ENCODE measurements at regions not wholly inside any gene's neighbourhood (a gene's known extent, or its start where the extent isn't known, plus 50 kb on each side); places are given as distances from the start of the nearest gene placed in this dataset.

DNA sequence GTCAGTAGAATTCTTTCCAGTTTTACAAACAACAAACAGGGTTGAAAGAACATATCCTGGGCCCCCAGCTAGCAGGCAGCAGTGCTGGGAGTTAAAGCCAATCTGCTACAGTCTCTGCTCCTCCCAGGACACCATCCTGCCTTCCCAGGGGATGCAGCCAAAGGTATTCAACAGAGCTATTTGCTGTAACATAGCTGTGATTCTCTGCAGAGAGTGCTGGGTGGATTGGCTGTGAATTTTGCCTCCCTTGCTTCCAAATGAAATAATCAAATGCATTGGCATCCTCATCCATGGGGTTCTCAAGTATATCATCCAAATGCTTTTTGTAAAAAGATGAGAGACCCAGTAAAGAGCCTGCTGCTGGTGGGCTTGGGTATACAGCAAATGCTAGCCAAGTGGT, 124.3 kb downstream of the NPIPB5 start:
- TF ChIP-seq POLR2AphosphoS5 (IDR thresholded peaks at IDR 0.05; ENCODE audit: low read depth, low read length) (no peak), TAF1 (IDR thresholded peaks at IDR 0.05; ENCODE audit: borderline replicate concordance, insufficient read depth, low read length) (no peak), SIN3A (IDR thresholded peaks at IDR 0.05; ENCODE audit: borderline replicate concordance, insufficient read depth, low read length) (no peak), FOXP2 (optimal IDR thresholded peaks at IDR 0.05; ENCODE audit: borderline replicate concordance, extremely low read depth, extremely low read length, insufficient read depth) (no peak)
- TF ChIP-seq, protein P1, sequence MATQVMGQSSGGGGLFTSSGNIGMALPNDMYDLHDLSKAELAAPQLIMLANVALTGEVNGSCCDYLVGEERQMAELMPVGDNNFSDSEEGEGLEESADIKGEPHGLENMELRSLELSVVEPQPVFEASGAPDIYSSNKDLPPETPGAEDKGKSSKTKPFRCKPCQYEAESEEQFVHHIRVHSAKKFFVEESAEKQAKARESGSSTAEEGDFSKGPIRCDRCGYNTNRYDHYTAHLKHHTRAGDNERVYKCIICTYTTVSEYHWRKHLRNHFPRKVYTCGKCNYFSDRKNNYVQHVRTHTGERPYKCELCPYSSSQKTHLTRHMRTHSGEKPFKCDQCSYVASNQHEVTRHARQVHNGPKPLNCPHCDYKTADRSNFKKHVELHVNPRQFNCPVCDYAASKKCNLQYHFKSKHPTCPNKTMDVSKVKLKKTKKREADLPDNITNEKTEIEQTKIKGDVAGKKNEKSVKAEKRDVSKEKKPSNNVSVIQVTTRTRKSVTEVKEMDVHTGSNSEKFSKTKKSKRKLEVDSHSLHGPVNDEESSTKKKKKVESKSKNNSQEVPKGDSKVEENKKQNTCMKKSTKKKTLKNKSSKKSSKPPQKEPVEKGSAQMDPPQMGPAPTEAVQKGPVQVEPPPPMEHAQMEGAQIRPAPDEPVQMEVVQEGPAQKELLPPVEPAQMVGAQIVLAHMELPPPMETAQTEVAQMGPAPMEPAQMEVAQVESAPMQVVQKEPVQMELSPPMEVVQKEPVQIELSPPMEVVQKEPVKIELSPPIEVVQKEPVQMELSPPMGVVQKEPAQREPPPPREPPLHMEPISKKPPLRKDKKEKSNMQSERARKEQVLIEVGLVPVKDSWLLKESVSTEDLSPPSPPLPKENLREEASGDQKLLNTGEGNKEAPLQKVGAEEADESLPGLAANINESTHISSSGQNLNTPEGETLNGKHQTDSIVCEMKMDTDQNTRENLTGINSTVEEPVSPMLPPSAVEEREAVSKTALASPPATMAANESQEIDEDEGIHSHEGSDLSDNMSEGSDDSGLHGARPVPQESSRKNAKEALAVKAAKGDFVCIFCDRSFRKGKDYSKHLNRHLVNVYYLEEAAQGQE (IDR thresholded peaks at IDR 0.05; ENCODE audit: insufficient read depth in 1 of 2, low read depth in 2 of 2, low read length in 2 of 2), result no peak

DNA sequence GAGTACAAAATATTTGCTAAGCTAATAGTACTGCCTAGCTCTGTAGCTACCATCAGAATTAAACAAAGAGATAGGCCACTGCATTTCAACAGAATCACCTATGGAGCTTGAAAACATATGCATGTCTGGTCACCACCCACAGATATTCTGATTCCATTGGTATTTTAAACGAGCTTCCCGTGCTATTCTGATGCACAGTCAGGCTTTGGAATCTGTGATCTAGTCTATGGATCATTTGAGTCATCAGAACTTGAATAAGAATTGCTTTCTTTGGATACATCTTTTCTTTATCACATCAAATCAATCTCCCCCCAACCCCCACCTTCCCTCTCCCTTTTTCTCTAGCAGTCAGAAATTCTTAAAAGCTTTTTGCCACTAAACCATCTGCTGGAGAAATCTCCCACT, 124.7 kb downstream of the NPIPB5 start:
- TF ChIP-seq POLR2AphosphoS5 (IDR thresholded peaks at IDR 0.05; ENCODE audit: low read depth, low read length), result no peak
- no peak for TF ChIP-seq SIN3A (IDR thresholded peaks at IDR 0.05; ENCODE audit: borderline replicate concordance, insufficient read depth, low read length)
- TF ChIP-seq, protein P1 (IDR thresholded peaks at IDR 0.05; ENCODE audit: insufficient read depth in 1 of 2, low read depth in 2 of 2, low read length in 2 of 2), result no peak
- TF ChIP-seq TAF1 (IDR thresholded peaks at IDR 0.05; ENCODE audit: borderline replicate concordance, insufficient read depth, low read length), result no peak
- no peak for TF ChIP-seq FOXP2 (optimal IDR thresholded peaks at IDR 0.05; ENCODE audit: borderline replicate concordance, extremely low read depth, extremely low read length, insufficient read depth)

DNA sequence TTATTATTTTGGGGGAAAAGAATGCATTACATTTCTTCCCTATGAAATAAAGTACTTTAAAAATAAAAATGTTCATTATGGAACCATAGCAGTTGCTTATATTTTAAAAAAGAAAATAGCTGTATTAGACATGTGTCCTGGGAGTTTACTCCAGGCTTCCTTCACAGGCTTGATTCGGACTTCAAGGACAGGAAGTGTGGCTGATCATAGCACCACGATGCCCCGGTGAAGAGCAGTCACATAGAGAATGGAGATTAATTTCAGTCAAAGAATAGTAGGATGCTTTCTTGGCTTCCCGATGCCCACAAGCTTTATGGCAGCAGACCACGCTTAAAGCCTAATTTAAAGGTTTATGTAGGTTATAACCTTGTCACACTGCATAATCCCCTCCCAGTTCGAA, 125.1 kb downstream of the NPIPB5 start:
- TF ChIP-seq, protein P1 (IDR thresholded peaks at IDR 0.05; ENCODE audit: insufficient read depth in 1 of 2, low read depth in 2 of 2, low read length in 2 of 2), result no peak
- TF ChIP-seq POLR2AphosphoS5 (IDR thresholded peaks at IDR 0.05; ENCODE audit: low read depth, low read length), result no peak
- TF ChIP-seq TAF1 (IDR thresholded peaks at IDR 0.05; ENCODE audit: borderline replicate concordance, insufficient read depth, low read length), result no peak
- TF ChIP-seq FOXP2 (optimal IDR thresholded peaks at IDR 0.05; ENCODE audit: borderline replicate concordance, extremely low read depth, extremely low read length, insufficient read depth), result no peak

DNA sequence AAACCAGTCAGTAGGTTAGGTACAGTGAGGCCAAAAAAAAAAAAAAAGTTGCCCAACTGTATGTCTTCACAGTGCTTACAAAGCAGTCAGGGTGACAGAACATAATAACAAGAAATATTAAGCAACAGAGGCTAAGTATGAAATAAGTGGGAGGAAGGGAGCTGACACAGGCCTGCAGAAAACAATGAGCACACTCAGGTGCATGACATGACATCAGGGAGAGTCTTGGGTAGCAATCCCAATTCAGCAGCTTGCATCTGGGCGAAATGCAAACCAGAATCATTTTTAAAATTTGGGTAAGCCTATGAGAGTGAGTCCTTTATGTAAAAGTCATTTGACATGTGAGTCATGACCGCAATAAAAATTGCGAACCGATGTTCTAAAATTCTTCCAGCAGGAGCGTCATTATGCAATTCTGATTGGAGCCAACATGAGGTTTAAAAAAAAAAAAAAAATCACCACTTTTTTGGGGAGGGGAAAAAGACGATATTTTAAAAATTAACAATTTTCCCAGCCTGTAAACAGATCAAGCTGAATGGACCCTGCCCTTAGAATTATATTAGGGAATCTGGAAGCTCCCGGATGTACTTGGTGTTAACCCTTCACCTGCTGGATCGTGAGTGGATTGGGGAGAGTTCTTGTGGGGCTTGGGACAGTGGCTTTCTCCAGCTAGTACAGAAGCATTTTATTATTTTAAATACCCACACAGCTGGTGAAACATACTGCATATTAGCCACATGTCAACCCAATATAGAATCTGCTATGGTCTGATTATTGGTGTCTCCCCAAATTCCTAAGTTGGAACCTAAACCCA, 127.9 kb downstream of the NPIPB5 start:
- TF ChIP-seq POLR2AphosphoS5 (IDR thresholded peaks at IDR 0.05; ENCODE audit: low read depth, low read length) (no peak), FOXP2 (optimal IDR thresholded peaks at IDR 0.05; ENCODE audit: borderline replicate concordance, extremely low read depth, extremely low read length, insufficient read depth) (no peak), SIN3A (IDR thresholded peaks at IDR 0.05; ENCODE audit: borderline replicate concordance, insufficient read depth, low read length) (no peak), TAF1 (IDR thresholded peaks at IDR 0.05; ENCODE audit: borderline replicate concordance, insufficient read depth, low read length) (no peak)
- TF ChIP-seq, protein P1 (IDR thresholded peaks at IDR 0.05; ENCODE audit: insufficient read depth in 1 of 2, low read depth in 2 of 2, low read length in 2 of 2), result no peak
